IMR-90 (cell line): ENCODE measurements at regions not wholly inside any gene's neighbourhood (a gene's known extent, or its start where the extent isn't known, plus 50 kb on each side); places are given as distances from the start of the nearest gene placed in this dataset.

Source experiments
- ATAC-seq: fragments of 200-7000 bp; cut with Tn5 transposase; 2 replicates; pipeline ENCODE4 v1.9.1; 2020; ENCODE audit warnings: low read depth, mild to moderate bottlenecking, moderate library complexity
- BruUV-seq: library from RNA; stranded (reverse); fragments of 400-500 nt; replicated peaks from 2 replicates; lab custom pipeline; 2021; lab: Mats Ljungman, UMichigan
- CTCF ChIA-PET: fragments of 300-600 bp; formaldehyde crosslinking; extraction: SDS; loops from one replicate; lab custom pipeline; 2021; ENCODE audit warnings: antibody characterized with exemption; lab: Yijun Ruan, JAX
- POLR2A ChIA-PET: fragments of 300-600 bp; sonication (Branson Sonifier 250); formaldehyde crosslinking; loops from one replicate; lab custom pipeline; 2022; ENCODE audit warnings: antibody characterized with exemption; ENCODE audit not compliant: unreplicated experiment; lab: Charles Lee
- DNase-seq: peaks from one replicate; pipeline ENCODE4 v3.0.0; 2013
- H2AFZ ChIP-seq: replicated peaks from 2 replicates; pipeline ENCODE3; 2013; ENCODE audit warnings: low read length, mild to moderate bottlenecking; ENCODE audit not compliant: poor library complexity
- H2AK5ac ChIP-seq: 2 replicates; pipeline ENCODE4 v1.6.1; 2013; ENCODE audit warnings: low read depth, low read length, inconsistent platforms
- H2AK9ac ChIP-seq: replicated peaks from 2 replicates; pipeline ENCODE3; 2013; ENCODE audit warnings: mild to moderate bottlenecking, low read depth, low read length, moderate library complexity; ENCODE audit not compliant: poor library complexity
- H2BK120ac ChIP-seq: 2 replicates; pipeline ENCODE4 v1.6.1; 2013; ENCODE audit warnings: low read depth, low read length, inconsistent platforms
- H2BK15ac ChIP-seq: 3 replicates; pipeline ENCODE4 v1.6.1; 2013; ENCODE audit warnings: low read depth, low read length, inconsistent platforms
- H2BK20ac ChIP-seq: 2 replicates; pipeline ENCODE4 v1.6.1; 2013; ENCODE audit warnings: low read depth, mild to moderate bottlenecking, inconsistent platforms, low read length, moderate library complexity
- H2BK5ac ChIP-seq: 2 replicates; pipeline ENCODE4 v1.6.1; 2013; ENCODE audit warnings: mild to moderate bottlenecking, low read depth, low read length, inconsistent platforms; ENCODE audit not compliant: poor library complexity, severe bottlenecking
- H3K14ac ChIP-seq: replicated peaks from 2 replicates; pipeline ENCODE4 v1.6.1; 2013; ENCODE audit warnings: low read depth, low read length, inconsistent platforms
- H3K18ac ChIP-seq: 2 replicates; pipeline ENCODE4 v1.6.1; 2013; ENCODE audit warnings: low read depth, low read length, control low read depth
- H3K23ac ChIP-seq: 2 replicates; pipeline ENCODE4 v1.6.1; 2013; ENCODE audit warnings: low read depth, low read length, inconsistent platforms
- H3K27ac ChIP-seq: 2 replicates; pipeline ENCODE4 v1.5.1; 2013; ENCODE audit warnings: mild to moderate bottlenecking, control low read depth, low read length; ENCODE audit not compliant: insufficient read depth
- H3K27me3 ChIP-seq: 2 replicates; pipeline ENCODE4 v1.6.1; 2013; ENCODE audit warnings: low read length; ENCODE audit not compliant: control insufficient read depth, insufficient read depth
- H3K36me3 ChIP-seq: 2 replicates; pipeline ENCODE4 v1.6.1; 2013; ENCODE audit warnings: low read length, mixed read lengths; ENCODE audit not compliant: control insufficient read depth, insufficient read depth
- H3K4ac ChIP-seq: 2 replicates; pipeline ENCODE4 v1.6.1; 2013; ENCODE audit warnings: low read depth, low read length, inconsistent platforms
- H3K4me1 ChIP-seq: 2 replicates; pipeline ENCODE4 v1.6.1; 2013; ENCODE audit warnings: low read length, mixed read lengths; ENCODE audit not compliant: control insufficient read depth, insufficient read depth
- H3K4me2 ChIP-seq: 2 replicates; pipeline ENCODE4 v1.6.1; 2013; ENCODE audit warnings: low read depth, mild to moderate bottlenecking, control low read depth, low read length, moderate library complexity
- H3K4me3 ChIP-seq: 2 replicates; pipeline ENCODE4 v1.5.1; 2013; ENCODE audit warnings: low read depth, mild to moderate bottlenecking, control low read depth, low read length, moderate library complexity; ENCODE audit not compliant: insufficient read depth
- H3K56ac ChIP-seq: 2 replicates; pipeline ENCODE4 v1.6.1; 2013; ENCODE audit warnings: low read length, inconsistent platforms; ENCODE audit not compliant: insufficient read depth; ENCODE audit errors: extremely low read depth
- H3K79me1 ChIP-seq, 2 experiments: 2 replicates each; pipeline ENCODE4 v1.6.1; 2013; ENCODE audit warnings: low read length in 2 of 2, inconsistent platforms in 1 of 2, low read depth in 1 of 2
- H3K9ac ChIP-seq: 2 replicates; pipeline ENCODE4 v1.6.1; 2013; ENCODE audit warnings: low read depth, low read length, control low read depth
- H3K9me1 ChIP-seq: 2 replicates; pipeline ENCODE4 v1.6.1; 2013; ENCODE audit warnings: low read length, inconsistent platforms; ENCODE audit not compliant: insufficient read depth
- H3K9me3 ChIP-seq: 2 replicates; pipeline ENCODE4 v1.6.1; 2013; ENCODE audit warnings: low read length; ENCODE audit not compliant: control insufficient read depth, insufficient read depth
- H4K20me1 ChIP-seq: 2 replicates; pipeline ENCODE4 v1.6.1; 2013; ENCODE audit warnings: low read length, inconsistent platforms; ENCODE audit not compliant: insufficient read depth
- H4K5ac ChIP-seq: 2 replicates; pipeline ENCODE4 v1.6.1; 2013; ENCODE audit warnings: mild to moderate bottlenecking, low read depth, low read length, control low read depth
- H4K8ac ChIP-seq, 2 experiments: 2 replicates each; pipeline ENCODE4 v1.6.1; 2013; ENCODE audit warnings: low read depth in 2 of 2, low read length in 2 of 2, control low read depth in 1 of 2, inconsistent platforms in 1 of 2
- H4K91ac ChIP-seq: 2 replicates; pipeline ENCODE4 v1.6.1; 2013; ENCODE audit warnings: low read depth, low read length, inconsistent platforms; ENCODE audit not compliant: insufficient read depth
- BHLHE40 ChIP-seq: fragments of 150-350 bp; IDR thresholded peaks from 2 replicates; pipeline ENCODE4 v1.6.1; 2016; ENCODE audit warnings: mild to moderate bottlenecking, low read depth, low read length
- CEBPB ChIP-seq: IDR thresholded peaks from 2 replicates; pipeline ENCODE4 v1.6.1; 2012; ENCODE audit warnings: low read depth, low read length, improper control_type of control experiment
- CHD1 ChIP-seq: IDR thresholded peaks from 2 replicates; pipeline ENCODE4 v1.6.1; 2012; ENCODE audit warnings: low read depth, low read length, improper control_type of control experiment
- CTCF ChIP-seq: conservative IDR thresholded peaks from 2 replicates; pipeline ENCODE4 v1.5.1; 2012; ENCODE audit warnings: mild to moderate bottlenecking, low read depth, low read length, improper control_type of control experiment
- FOS ChIP-seq: fragments of 150-350 bp; IDR thresholded peaks from 2 replicates; pipeline ENCODE4 v1.6.1; 2016; ENCODE audit warnings: low read depth, low read length
- MAFK ChIP-seq: IDR thresholded peaks from 2 replicates; pipeline ENCODE4 v1.6.1; 2012; ENCODE audit warnings: low read depth, low read length, improper control_type of control experiment
- MAZ ChIP-seq: IDR thresholded peaks from 2 replicates; pipeline ENCODE4 v1.6.1; 2012; ENCODE audit warnings: low read depth, mild to moderate bottlenecking, low read length, improper control_type of control experiment, moderate library complexity, borderline replicate concordance
- MXI1 ChIP-seq: IDR thresholded peaks from 2 replicates; pipeline ENCODE4 v1.6.1; 2012; ENCODE audit warnings: low read depth, mild to moderate bottlenecking, low read length, moderate library complexity, borderline replicate concordance
- NFE2L2 ChIP-seq: fragments of 150-350 bp; IDR thresholded peaks from 2 replicates; pipeline ENCODE4 v1.6.1; 2016; ENCODE audit warnings: low read depth, mild to moderate bottlenecking, low read length
- POLR2A ChIP-seq: IDR thresholded peaks from 2 replicates; pipeline ENCODE4 v1.6.1; 2012; ENCODE audit warnings: mild to moderate bottlenecking, low read depth, low read length
- RAD21 ChIP-seq: IDR thresholded peaks from 2 replicates; pipeline ENCODE4 v1.6.1; 2012; ENCODE audit warnings: low read length, improper control_type of control experiment
- RFX5 ChIP-seq: IDR thresholded peaks from 2 replicates; pipeline ENCODE4 v1.8.0; 2012; ENCODE audit warnings: low read depth, mild to moderate bottlenecking, low read length, moderate library complexity
- SMC3 ChIP-seq: fragments of 150-350 bp; IDR thresholded peaks from 2 replicates; pipeline ENCODE4 v1.6.1; 2016; ENCODE audit warnings: low read depth, mild to moderate bottlenecking, antibody characterized with exemption, low read length, moderate library complexity
- WGBS, 2 experiments: methylation state at CpG; one replicate each; pipeline versions ENCODE4 v1.1.5 to v1.1.7; 2013; ENCODE audit warnings: missing lambda C conversion rate in 2 of 2; ENCODE audit not compliant: insufficient read length in 1 of 2; ENCODE audit errors: extremely low coverage in 2 of 2; 5-methylcytosine and 5-hydroxymethylcytosine counted together
- dilution Hi-C: fragments of 300-500 bp; cut with HindIII; formaldehyde crosslinking; loops from one replicate; pipeline ENCODE4 v1.14.3; 2018; ENCODE audit warnings: low sequenced_read_pairs; ENCODE audit not compliant: unreplicated experiment
- in situ Hi-C: fragments of 300-500 bp; cut with MboI; formaldehyde crosslinking; loops from 3 replicates; pipeline ENCODE4 v1.14.3; 2019; ENCODE audit warnings: low sequenced_read_pairs, inconsistent platforms, mixed read lengths
- intact Hi-C: fragments of 100-400 bp; cut with micrococcal nuclease; formaldehyde crosslinking; loops from 2 replicates; pipeline ENCODE4 v1.10.0; 2022
- TF ChIP-seq, protein P1 (sequence below): fragments of 150-350 bp; IDR thresholded peaks from 2 replicates; pipeline ENCODE4 v1.6.1; 2016; ENCODE audit warnings: low read depth, mild to moderate bottlenecking, low read length, moderate library complexity, borderline replicate concordance
- TF ChIP-seq, protein P2 (sequence below): fragments of 150-350 bp; IDR thresholded peaks from 2 replicates; pipeline ENCODE4 v1.6.1; 2017; ENCODE audit warnings: mild to moderate bottlenecking, antibody characterized with exemption, low read length, low read depth

DNA sequence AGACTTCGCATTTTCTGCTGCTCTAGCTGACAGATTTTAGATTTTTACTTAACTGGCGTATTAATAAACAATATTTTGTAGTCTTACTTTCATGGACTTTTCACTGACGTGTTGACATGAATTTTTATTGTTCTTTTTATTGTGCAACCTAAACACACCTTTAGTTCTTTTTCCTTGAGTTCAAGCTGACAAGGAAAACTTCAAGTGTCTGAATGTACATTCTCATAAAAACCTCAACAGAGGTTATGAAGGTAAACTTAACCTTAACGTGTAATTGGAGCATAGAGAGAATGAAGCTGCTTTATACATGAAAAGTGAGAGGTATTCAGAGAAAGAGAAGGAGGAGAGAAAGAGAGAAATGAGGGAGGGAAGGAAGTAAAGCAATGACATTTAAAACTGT, 364.3 kb upstream of the CT83 start:
- in situ Hi-C loops (no loop called here), intact Hi-C loops (no loop called here), dilution Hi-C loops (no loop called here)
- Histone ChIP-seq H2BK120ac (no peak overlapping the region), H4K91ac (no peak overlapping the region), H3K56ac (no peak overlapping the region), H3K14ac (no peak overlapping the region), H2AK9ac (no peak overlapping the region), H3K27me3 (no peaks in the 10 kb centered on the region), H3K36me3 (no peaks in the 10 kb centered on the region), H2AFZ (no peak overlapping the region), H3K4me1 (no peaks in the 10 kb centered on the region), H4K8ac (no peak overlapping the region), H3K9ac (no peak overlapping the region), H3K27ac (no peak overlapping the region), H3K23ac (no peak overlapping the region), H4K5ac (no peak overlapping the region), H2AK5ac (no peak overlapping the region), H3K4me3 (no peak overlapping the region), H3K4ac (no peak overlapping the region), H3K18ac (no peak overlapping the region), H3K9me1 (no peaks in the 10 kb centered on the region), H3K9me3 (no peaks in the 10 kb centered on the region), H2BK20ac (no peak overlapping the region), H3K4me2 (no peak overlapping the region), H2BK5ac (no peak overlapping the region), H2BK15ac (no peak overlapping the region), H3K79me1 (no peaks in the 10 kb centered on the region), H4K20me1 (no peaks in the 10 kb centered on the region)
- BruUV-seq = no TSS peak
- CTCF ChIA-PET = no interaction called here
- POLR2A ChIA-PET = no interaction called here
- TF ChIP-seq RAD21 (no peak), POLR2A (no peak), RFX5 (no peak), BHLHE40 (no peak), SMC3 (no peak), MAZ (no peak), MXI1 (no peak), CTCF (no peak), CEBPB (no peak), NFE2L2 (no peak), MAFK (no peak), FOS (no peak), CHD1 (no peak)
- TF ChIP-seq, protein P1, sequence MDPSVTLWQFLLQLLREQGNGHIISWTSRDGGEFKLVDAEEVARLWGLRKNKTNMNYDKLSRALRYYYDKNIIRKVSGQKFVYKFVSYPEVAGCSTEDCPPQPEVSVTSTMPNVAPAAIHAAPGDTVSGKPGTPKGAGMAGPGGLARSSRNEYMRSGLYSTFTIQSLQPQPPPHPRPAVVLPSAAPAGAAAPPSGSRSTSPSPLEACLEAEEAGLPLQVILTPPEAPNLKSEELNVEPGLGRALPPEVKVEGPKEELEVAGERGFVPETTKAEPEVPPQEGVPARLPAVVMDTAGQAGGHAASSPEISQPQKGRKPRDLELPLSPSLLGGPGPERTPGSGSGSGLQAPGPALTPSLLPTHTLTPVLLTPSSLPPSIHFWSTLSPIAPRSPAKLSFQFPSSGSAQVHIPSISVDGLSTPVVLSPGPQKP = no peak
- TF ChIP-seq, protein P2, sequence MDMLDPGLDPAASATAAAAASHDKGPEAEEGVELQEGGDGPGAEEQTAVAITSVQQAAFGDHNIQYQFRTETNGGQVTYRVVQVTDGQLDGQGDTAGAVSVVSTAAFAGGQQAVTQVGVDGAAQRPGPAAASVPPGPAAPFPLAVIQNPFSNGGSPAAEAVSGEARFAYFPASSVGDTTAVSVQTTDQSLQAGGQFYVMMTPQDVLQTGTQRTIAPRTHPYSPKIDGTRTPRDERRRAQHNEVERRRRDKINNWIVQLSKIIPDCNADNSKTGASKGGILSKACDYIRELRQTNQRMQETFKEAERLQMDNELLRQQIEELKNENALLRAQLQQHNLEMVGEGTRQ = no peak
- ATAC-seq (no peak), DNase-seq (no peak)
- WGBS, 2 experiments = no CpG with 5 or more reads among the region's 4 CpGs
